Posterior cingulate gyrus (tissue), 11 donors: ENCODE measurements at regions not wholly inside any gene's neighbourhood (a gene's known extent, or its start where the extent isn't known, plus 50 kb on each side); places are given as distances from the start of the nearest gene placed in this dataset.
"Not testable (repeated sequence)": the region's sequence is repeated elsewhere in the genome, so short reads cannot be mapped to it uniquely, and the experiment has no call there.

Source experiments
- DNase-seq, 10 donors: peaks; one replicate each; pipeline versions ENCODE4 v3.0.0 to v3.0.0-alpha.2; 2020 to 2021; ENCODE audit warnings: mixed read lengths in 3 of 10
- intact Hi-C: fragments of 100-400 bp; cut with DNase I; formaldehyde crosslinking; loops from one replicate; pipeline ENCODE4 v1.15.1; 2023

DNA sequence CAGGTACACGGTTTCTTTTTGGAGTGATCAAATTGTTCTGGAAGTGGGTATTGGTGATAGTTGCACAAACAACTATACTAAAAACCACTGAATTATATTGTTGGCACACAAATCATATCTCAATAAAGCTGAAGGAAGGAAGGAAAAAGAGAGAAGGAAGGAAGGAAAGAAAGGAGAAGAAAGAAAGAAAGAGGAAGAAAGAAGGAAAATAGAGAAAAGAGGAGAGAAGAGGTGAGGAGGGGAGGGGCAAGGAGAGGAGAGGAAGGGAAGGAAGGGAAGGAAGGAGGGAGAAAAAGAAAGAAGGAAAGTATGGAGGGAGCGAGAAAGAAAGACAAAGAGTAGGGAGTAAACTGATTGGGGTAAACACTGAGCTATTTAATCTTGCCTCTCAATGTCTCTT lies 77.9 kb upstream of the TSC22D2 start:
- intact Hi-C loops: no loop called here

DNA sequence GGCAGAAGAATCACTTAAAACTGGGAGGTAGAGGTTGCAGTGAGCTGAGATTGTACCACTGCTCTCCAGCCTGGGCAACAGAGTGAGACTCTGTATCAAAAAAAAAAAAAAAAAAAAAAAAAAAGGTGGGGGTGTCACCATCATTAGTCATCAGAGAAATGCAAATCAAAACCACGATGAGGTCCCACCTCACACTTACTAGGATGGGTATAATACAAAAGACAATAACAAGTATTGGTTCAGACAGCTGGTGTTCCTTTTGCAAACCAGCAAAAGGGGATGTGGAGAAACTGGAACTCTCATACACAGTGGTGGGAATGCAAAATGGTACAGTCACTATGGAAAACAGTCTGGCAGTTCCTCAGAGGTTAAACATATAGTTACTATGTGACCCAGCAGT lies 78.7 kb upstream of the TSC22D2 start:
- no peak for DNase-seq
- intact Hi-C loops: no loop called here

More for the DNA sequence above, 77.9 kb upstream of the TSC22D2 start:
- DNase-seq: no peak

DNA sequence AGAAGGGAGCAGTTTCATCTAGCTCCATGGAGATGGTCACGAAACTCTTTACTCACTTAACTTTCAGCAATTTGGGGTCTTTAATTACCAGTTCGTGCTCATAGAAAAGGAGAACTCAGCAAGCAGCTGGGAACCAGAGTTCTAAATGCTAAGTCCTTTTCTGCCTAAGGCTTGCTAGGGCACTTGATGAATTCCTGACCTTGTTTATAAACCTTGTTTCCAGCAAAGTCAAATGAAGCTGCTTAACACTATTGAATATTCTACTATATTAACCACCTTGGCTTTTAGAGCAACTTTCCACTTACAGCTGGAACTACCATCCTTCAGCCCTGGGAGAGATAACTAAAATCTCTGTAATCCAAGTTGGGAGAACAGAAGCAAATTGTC lies 79.5 kb upstream of the TSC22D2 start:
- intact Hi-C loops: no loop called here
- DNase-seq: no peak

DNA sequence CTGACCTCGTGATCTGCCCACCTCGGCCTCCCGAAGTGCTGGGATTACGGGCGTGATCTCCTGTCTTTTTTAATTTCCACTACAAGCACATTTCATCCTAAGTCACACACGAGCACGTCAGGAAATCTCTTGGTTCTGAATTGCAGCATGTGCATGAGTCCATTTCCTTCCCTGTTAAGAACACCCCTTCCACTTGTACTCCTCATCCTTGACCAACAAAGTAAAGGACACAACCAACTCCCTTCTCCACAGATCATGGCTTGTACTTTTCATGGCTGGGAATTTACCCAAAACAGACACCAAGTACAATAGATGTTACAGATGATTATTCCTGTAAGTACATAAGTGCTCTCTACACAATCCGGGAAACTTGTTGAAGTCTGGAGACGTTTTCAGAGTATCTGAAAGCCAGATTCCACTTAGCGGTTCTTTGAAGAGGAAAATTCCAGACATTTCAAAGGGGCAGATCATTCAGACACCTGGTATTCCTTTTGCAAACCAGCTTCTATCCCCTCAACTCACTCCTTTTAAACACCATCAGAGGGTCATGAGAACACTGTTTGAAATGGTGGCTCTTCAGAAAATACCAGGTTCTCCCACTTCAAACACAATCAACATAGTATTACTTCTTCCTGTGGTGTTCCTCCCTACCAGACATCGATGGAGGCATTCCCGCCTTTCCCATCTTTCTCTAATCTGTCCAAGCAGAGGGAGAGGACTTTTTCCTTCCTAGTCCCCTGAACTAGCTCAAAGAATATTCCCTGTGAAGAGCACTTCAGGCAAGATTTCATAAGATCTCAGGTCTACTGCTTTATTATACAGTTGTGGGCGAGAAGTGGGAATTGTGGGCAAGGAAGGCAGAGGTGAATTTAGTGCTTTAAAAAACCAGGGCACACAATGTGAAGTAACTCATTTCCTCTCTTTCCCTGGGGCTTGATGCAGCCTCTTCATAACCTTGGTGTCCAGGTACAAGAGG lies 80.1 kb upstream of the TSC22D2 start:
- DNase-seq: no peak
- intact Hi-C loops: no loop called here

DNA sequence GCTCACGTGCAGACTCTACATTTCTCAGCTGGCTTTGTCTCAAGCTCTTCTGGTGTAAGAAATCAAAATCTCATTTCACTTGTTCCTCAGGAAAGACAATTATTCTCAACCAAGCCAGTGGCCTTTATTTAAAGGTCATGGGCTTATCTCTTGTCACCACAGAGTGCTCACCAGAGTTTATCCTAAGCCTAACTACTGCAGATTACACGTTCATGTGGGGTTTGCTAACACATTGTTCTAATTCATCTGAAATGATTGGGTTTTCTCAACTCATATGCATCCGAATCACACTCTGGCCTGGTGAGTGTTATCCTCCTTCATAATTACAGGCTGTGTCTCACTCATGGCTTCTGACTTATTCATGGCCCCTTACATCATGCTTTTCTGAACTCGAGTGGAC lies 83.3 kb upstream of the TSC22D2 start:
- DNase-seq: no peak
- intact Hi-C loops: no loop called here

DNA sequence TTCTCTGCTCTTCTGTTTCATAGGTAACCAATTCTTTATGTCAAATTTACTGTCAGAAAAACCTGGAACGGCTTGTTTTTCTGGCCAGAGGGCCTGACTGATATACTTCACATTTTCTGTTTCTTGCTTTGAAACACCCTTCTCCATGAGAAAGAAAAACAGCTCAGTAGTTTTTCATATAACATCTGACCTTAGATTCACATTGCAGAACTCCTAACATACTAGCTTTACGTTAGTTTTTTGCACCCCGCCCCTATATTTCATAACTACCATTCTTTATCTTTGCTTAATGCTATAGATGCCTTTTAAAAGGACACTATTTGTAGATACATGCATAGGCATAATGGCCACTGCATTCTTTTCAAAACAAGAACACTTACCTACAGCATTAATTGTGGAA lies 83.9 kb upstream of the TSC22D2 start:
- no peak for DNase-seq
- intact Hi-C loops: no loop called here

DNA sequence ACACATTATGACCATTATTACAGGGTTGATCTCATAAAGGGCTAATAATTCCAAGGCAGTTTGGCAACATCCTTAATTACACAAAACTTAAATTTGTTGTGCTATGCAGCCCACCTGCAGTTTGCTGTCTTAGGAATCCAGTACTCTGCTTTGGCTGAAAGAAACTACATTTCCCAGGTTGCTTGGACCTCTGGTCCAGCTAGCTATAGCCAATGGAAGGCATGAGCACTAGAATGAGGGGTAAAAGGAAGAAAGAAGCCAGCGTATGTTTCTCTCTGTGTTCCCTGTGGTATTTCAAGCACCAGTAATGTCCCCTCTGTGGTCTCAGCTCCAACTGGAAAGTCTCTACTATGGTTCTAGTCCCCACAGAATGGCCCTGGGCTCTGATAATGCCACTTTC lies 84.3 kb upstream of the TSC22D2 start:
- intact Hi-C loops: no loop called here
- no peak for DNase-seq

DNA sequence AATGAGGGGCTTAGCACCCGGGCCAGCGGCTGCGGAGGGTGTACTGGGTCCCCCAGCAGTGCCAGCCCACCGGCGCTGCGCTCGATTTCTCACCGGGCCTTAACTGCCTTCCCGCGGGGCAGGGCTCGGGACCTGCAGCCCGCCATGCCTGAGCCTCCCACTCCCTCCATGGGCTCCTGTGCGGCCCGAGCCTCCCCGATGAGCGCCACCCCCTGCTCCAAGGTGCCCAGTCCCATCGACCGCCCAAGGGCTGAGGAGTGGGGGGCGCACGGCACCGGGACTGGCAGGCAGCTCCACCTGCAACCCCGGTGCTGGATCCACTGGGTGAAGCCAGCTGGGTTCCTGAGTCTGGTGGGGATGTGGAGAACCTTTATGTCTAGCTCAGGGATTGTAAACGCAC lies 85.0 kb upstream of the TSC22D2 start:
- peak in 2 of 10 donors; percentile 39 to 66 for DNase-seq
- intact Hi-C loops: not testable (repeated sequence)

DNA sequence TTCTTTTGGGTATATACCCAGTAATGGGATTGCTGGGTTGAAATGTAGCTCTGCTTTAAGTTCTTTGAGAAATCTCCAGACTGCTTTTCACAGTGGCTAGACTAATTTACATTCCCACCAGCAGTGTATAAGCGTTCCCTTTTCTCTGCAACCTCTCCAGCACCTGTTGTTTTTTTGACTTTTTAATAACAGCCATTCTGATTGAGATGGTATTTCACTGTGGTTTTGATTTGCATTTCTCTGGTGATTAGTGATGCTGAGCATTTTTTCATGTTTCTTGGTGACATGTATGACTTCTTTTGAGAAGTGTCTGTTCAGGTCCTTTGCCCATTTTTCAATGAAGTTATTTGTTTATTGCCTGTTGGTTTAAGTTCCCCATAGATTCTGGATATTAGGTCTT lies 87.1 kb upstream of the TSC22D2 start:
- DNase-seq, intact Hi-C loops: not testable (repeated sequence)

DNA sequence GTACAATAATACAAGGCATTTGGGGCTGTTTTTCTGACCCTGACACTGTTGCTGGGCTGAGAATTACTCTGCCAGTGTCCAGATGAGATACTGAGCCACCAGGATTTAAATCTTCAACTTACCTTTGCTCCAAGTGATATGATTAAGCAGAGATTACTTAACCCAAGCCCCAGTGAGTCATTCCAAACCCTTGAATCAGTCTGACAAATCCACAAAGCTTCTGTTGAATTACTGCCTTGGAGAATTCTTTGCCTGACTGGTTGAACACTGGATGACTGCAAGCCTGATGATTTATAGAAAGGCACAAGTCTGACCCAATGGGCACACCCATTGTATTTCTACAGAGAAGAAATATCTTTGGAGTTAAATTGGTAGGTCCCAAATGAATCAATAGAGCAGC lies 88.2 kb upstream of the TSC22D2 start:
- no peak for DNase-seq

DNA sequence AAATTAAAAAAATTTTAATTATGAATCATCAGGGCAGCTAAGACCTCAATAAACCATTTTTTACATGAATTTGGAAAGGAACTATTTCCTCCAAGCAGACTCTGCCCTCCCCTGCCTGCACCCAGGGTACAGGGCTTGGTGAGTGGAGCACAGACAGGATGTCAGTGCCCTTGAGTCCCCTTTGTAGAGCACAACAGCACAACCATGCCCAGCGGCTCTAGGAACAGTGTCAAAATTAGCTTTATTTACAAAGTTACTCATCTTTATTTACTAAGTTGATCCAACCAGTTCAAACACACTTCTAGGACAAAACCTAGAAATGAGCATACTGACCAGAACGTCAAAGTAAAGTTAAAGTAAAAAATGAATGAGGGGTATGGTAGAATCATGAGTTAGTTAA lies 90.6 kb upstream of the TSC22D2 start:
- DNase-seq: no peak
- intact Hi-C loops: no loop called here

More for the DNA sequence above, 88.2 kb upstream of the TSC22D2 start:
- intact Hi-C loops: no loop called here

DNA sequence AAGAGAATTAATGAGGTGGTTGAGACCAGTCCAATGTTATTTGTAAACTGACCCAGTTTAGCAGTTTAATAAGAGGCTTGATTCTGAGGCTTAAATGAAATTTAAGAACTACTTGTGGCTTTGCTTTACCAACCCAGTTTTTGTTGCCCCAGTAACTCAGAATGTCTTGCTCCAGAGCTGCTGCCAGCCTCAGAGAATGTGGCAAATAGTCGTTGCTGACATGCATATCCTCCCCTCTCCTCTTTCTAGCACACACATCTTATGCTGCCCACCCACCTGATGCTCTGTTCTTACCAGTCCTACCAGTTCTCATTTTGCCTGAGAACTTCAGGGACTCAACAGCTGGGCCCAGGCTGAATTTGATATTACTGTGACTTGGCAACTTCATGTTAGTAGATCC lies 92.4 kb upstream of the TSC22D2 start:
- DNase-seq: no peak
- intact Hi-C loops: no loop called here

DNA sequence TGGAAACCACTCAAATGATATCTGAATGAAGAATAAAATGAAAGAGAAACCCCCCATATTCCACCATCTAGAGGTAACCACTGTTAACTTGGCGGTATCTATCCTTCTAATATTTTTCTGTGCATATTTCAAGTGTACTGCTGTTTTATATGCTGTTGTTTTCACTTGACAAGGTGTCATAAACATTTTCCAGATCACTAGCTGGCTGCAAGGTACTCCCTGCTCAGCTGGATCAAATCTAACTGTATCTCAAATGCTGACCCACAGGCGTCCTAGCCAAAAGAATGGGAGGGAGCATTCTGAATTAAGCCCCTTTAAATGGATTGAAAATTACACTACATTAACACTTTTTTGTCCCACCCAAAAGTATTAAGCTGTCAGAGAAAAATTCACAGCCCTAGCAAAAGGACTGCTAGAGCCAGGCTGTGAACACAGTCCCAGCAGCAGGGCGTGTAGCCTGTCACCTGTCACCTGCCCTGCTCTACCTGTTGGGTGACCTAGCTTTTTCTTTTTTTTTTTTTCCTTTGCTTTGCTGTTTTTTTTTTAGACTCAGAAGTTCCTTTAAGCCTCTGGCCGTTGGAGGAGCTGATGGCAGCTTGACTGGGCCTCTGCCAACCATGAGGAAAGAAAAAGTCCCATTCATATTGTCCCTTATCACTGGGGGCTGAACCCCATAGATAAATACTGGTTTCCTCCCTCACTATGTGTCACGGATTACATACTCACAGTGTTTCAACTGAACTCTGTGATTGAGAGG lies 93.7 kb upstream of the TSC22D2 start:
- no peak for DNase-seq
- intact Hi-C loops: no loop called here

DNA sequence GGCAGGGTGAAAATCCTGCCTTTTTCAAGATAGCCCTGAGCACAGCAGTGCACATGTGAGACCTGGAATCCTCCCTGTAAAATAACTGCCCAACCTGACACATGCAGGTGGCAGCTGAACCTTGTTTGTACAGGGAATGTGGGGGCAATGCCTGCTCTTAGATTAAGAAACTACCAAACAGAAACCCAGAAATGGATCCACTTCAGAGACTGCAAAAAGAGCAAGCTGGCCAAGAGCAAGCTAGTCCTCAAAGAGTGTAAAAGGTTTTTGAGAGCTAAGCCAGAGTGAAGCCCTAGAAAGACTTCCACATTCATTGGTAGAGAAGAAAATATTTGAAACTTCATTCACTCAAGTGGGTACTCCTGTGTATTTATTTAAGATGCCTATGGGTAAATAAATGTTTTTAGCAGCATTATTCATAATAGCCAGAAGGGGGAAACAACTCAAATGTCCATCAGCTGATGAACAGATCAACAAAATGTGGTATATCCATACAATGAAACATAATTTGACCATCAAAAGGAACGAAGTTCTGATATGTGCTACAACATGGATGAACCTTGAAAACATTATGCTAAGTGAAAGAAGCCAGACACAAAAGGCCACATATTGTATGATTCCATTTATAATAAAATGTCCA lies 96.0 kb upstream of the TSC22D2 start:
- DNase-seq: no peak
- intact Hi-C loops: no loop called here

DNA sequence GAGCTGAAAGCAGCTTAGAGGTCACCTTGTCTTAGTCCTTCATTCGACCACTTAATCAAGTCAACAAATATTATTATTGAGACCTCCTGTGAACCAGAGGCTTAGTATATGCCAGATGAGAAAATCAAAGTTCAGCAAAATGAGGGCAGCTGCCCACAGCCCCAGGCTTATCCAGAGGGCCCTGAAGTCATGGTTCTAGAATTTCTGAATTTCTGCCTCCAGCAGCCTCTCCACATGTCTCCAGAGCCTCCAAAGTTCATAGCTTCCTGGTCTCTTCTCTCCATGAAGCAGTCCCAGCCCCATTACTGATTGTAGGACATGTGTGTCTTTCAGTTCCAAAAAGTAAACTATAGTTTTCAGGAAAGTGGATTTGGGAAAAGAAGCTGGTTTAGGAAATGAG lies 96.9 kb upstream of the TSC22D2 start:
- no peak for DNase-seq
- intact Hi-C loops: no loop called here

DNA sequence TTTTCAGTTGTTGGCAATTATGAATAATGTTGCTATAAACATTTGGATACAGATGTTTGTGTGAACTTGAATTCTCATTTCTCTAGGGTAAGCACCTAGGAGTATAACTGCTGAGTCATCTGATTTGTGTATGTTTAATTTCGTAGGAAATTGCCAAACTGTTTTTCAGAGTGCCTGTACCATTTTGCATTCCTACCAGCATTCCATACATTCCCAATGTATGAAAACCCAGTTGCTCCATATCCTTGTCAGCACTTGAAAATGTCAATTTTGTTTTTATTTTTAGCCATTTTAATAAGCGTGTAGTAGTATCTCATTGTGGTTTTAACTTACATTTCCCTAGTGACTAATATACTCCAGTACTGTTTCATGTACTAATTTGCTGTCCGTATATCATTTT lies 98.5 kb upstream of the TSC22D2 start:
- intact Hi-C loops: no loop called here

DNA sequence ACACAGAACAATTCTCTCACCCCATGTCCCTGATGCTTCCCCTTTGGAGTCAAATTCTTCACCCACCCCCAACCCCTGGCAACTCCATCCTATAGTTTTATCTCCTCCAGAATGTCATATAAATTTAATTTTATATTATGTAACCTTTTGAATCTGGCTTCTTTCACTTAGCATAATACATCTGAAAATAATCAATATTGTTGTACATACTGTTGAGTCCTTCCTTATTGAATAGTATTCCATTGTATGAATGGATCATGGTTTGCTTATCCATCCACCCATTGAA lies 98.9 kb upstream of the TSC22D2 start:
- intact Hi-C loops: no loop called here

More for the DNA sequence above, 98.5 kb upstream of the TSC22D2 start:
- no peak for DNase-seq

DNA sequence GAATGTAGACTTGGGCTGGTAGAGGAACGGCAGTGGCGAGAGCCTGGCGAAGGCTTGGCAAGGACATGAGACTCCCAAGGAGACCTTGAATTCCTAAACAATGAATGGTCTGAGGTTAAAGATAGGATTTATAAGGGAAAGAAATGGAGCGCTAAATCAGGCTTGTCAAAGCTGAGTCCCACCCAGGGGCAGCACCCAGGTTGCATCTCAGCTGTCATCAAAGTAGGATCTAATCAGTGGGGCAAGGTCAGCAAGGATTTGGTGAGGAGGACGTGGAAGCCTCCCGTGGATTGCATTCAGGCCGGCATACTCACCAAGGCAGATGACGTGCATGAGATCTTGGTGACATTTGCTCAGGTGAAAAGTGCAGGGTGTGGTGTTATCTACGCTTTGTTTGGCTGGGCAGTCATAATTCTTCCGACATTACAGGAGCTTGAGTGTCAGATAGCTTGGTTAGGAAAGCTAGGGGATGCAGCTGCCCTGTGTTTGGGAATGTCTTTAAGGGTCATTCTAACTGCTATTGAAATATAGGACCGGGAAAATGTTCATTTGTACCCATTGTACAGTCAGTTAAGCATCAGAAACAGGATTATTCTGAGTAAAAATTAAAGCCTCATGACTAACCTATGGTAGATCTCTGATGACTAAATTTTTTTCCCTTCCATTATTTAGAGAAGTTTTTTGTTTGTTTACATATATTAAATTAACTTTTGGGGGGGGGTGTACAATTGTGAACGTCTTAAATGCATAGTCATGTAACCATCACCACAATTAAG lies 99.4 kb upstream of the TSC22D2 start:
- no peak for DNase-seq
- intact Hi-C loops: no loop called here

More for the DNA sequence above, 98.9 kb upstream of the TSC22D2 start:
- no peak for DNase-seq

DNA sequence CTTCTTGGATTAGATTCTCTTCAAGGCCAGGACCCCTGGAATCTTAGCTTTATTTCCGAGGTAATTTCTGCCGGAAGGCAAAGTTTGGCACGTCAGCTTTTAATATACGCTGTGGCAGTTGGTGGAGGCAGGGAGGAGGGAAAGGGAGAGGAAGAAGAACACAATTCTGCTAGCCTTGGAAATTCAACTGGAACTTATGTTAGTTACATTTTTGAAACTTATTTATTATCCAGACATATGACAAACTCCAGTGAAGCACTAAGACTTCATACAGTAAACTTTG lies 100.1 kb upstream of the TSC22D2 start:
- DNase-seq: no peak
- intact Hi-C loops: no loop called here

DNA sequence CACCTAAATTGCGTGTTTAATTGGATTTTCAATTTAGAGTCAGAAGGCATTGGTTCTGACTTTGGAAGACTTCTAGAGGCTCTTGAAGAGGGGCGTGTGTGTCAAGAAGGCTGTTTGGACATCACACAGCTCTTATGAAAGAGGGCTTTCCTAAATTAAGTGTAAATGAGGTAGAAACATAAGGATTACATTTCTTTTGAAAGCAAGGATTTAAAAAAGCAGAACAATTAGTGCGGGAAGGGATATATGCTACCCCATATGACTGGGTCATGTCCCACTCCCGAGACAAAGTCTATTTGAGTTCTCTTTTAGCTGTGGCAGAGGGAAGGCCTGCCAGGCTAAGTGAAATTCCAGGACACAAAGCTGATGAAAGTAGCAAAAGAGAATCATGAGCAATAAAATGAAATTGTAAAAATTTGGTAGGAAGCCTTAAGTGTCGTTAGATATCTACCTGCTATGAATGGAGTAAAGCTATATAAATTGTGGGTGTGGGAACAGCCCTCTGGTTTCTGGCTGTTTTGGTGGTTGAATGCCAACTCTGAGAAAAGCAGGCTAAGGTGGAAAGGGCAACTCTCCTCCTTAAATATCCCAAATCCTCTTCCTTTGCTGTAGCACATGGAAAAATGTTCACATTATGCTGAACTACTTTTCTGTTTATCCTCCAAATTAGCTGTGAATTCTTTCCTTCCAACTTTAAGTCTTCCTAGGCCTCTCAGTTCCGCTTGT lies 100.6 kb upstream of the TSC22D2 start:
- intact Hi-C loops: no loop called here

More for the DNA sequence above, 100.6 kb upstream of the TSC22D2 start:
- no peak for DNase-seq
